ENCODE measurements at regions not wholly inside any gene's neighbourhood (a gene's known extent, or its start where the extent isn't known, plus 50 kb on each side); places are given as distances from the start of the nearest gene placed in this dataset.

DNA sequence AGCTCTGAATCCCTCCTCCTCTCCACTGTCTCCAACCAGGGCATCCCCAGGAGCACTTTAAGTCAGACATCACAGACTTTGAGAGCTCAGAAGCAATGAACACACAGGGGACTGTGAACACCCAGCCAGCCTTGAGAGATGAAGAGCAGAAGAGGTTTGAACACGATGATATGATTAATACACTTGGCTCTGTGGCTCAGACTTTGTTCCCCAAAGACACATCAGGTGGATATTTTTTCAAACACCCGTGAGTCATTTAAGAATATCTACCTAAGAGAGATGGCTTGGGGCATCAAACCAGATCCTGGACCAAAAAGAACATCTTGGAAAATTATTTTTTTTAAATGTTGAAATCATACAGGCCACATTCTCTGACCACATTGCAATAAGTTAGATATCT lies 134.9 kb upstream of the OTOS start:
- Mint-ChIP-seq H3K9me3 (peaks cover 11 to 13% of the 10 kb centered on the region in 2 donors), H3K36me3 (peaks cover 14 to 17% of the 10 kb centered on the region in 2 donors), H3K27ac (no peak overlapping the region)
- DNase-seq (ENCODE audit: low spot score in 2 of 2) (no peak), ATAC-seq (no peak)

DNA sequence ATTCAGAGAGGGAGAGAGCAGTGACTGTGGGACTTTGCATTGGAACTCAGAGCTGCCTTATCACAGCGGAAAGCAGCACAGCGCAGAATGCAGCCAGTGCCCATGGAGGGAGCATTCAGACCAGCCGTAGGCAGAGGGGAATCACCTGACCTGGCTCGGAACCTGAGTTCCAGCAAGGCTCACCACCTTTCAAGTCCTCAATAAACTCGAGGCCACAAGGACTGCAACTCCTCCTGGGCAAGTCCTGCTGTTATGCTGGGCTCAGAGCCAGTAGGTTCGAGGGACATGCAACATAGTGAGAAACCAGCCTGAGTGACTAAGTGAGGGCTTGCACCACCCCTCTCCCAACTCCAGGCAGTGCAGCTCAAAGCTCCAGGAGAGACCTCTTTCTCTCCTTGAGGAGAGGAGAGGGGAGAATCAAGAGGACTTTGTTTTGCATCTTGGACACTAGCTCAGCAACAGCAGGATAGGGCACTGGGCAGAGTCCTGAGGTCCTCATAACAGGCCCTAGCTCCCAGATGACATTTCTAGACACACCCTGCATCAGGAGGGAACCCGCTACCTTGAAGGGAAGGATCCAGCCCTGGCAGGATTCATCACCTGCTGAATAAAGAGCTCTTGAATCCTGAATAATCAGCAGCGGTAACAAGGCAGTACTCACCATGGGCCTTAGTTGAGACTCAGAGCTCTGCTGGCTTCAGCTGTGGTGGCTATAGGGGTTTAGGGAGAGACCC lies 136.8 kb upstream of the OTOS start:
- DNase-seq (ENCODE audit: low spot score in 2 of 2) (no peak), ATAC-seq (no peak)
- Mint-ChIP-seq H3K27ac (no peak overlapping the region), H3K9me3 (peaks cover 6 to 12% of the 10 kb centered on the region in 2 donors), H3K36me3 (peaks cover 8 to 18% of the 10 kb centered on the region in 2 donors)

DNA sequence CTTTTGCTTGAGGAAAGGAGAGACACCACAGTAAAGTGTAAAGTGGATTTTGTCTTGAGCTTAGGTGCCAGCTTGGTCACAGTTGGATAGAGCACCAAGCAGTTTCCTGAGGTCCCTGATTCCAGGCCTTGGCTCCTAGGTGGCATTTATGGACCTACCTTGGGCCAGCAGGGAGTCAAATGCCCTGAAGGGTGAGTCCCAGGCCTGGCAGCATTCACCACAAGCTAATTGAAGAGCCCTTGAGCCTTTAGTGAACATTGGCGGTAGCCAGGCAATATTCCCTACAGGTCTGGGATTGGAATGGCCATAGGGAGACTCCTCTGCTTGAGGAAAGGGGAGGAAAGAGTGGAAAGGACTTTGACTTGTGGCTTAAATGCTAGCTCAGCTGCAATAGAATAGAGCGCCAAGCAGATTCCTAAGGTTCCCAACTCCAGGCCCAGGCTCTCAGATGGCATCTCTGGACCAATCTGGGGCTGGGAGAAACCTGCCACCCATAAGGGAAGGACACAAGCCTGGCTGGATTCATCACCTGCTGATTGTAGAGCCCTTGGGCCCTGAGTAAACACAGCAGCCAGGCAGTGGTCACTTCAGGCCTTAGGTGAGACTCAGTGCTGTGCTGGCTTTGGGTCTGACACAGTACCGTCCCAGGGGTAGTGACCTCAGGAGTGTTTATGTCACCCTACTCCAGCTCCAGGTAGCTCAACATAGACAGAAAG lies 137.5 kb upstream of the OTOS start:
- peaks cover 5 to 15% of the 10 kb centered on the region in 2 donors for H3K36me3 Mint-ChIP-seq
- H3K9me3 Mint-ChIP-seq = peaks cover 2 to 7% of the 10 kb centered on the region in 2 donors
- no peak for ATAC-seq
- H3K27ac Mint-ChIP-seq = no peak overlapping the region
- no peak for DNase-seq (ENCODE audit: low spot score in 2 of 2)

DNA sequence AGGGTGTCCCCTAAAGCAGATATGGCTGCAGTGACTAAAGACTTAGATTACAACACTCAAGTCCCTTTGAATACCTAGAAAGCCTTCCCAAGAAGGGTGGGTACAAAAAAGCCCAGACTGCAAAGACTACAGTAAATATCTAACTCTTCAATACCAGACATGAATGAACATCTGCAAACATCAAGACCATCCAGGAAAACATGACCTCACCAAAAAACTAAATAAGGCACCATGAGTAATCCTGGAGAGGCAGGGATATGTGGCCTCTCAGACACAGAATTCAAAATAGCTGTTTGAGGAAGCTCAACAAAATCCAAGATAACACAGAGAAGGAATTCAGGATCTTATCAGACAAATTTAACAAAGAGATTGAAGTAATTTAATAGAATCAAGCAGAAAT lies 138.2 kb upstream of the OTOS start:
- peaks cover 0 to 8% of the 10 kb centered on the region in 2 donors for H3K36me3 Mint-ChIP-seq
- DNase-seq (ENCODE audit: low spot score in 2 of 2) (no peak), ATAC-seq (no peak)
- H3K9me3 Mint-ChIP-seq = peaks cover 0 to 5% of the 10 kb centered on the region in 2 donors
- H3K27ac Mint-ChIP-seq = no peak overlapping the region

DNA sequence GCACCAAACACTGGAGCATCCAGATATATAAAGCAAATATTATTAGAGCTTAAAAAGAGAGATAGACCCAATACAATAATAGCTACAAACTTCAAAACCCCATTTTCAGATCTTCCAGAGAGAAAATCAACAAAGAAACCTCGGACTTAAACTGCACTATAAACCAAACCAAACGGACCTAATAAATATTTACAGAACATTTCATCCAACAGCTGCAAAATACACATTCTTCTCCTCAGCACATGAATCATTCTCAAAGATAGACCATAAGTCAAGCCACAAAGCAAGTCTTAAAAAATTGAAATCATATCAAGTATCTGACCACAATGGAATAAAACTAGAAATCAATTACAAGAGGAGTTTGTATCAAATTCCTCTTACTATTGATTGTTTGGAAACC lies 140.2 kb upstream of the OTOS start:
- no peak for DNase-seq (ENCODE audit: low spot score in 2 of 2)
- peaks cover 0 to 5% of the 10 kb centered on the region in 2 donors for H3K9me3 Mint-ChIP-seq
- H3K36me3 Mint-ChIP-seq = peaks cover 0 to 4% of the 10 kb centered on the region in 2 donors
- ATAC-seq = no peak
- H3K27ac Mint-ChIP-seq = no peak overlapping the region

DNA sequence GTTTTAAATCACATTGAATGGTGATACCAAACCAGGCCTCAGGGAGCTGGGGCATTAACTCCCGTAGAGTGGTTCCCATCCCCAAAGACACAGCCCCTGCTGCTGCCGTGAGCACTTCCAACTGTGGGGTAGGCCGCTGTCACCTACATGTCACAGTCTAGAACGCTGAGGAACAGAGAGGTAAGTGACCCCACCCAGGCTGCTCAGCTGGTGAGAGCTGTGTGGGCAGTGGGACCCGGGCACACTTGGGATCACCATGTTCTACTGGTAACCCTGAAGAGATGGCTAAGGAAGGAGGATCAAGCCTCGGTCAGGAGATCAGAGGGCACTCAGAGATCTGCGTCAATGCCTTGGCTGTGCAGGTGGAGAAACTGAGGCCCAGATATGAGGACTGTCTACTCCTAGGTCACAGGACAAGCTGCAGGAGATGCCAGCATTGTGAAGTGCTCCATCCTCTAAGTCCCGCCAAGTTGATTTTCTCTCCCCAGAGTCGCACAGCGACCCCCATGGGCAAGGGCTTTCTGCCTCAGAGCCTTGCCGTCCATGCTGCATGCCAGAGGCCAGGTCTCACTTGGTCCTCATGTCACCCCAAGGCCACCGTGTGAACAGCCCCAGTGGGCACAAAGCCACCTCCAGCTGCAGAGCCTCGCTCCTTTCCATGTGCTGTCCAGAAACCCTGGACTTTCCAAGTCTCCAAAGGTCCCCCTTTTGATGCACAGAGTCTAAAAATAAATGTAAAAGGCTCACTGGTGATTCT lies 144.2 kb upstream of the OTOS start:
- ATAC-seq = no peak
- peaks cover 0 to 4% of the 10 kb centered on the region in 2 donors for H3K36me3 Mint-ChIP-seq

DNA sequence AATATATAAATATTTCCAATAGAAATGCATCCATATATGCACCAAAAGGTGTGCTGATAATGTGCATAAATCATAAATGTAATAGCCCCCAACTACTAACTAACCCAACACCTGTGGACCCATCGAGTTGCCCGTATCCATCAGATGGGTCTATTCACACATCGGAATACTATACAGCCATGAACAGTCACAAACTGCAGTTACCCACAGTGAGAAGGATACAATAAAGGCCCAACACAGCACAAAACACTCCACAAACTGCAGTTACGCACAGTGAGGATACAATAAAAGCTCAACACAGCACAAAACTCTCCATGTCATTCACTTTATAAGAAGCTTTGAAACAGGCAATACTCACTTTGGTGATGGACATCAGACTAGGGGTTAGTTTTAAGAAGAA lies 145.3 kb upstream of the OTOS start:
- ATAC-seq (no peak), DNase-seq (ENCODE audit: low spot score in 2 of 2) (no peak)
- H3K27ac Mint-ChIP-seq = no peak overlapping the region
- peaks cover 0 to 4% of the 10 kb centered on the region in 2 donors for H3K36me3 Mint-ChIP-seq
- peaks cover 0 to 5% of the 10 kb centered on the region in 2 donors for H3K9me3 Mint-ChIP-seq

More for the DNA sequence above, 144.2 kb upstream of the OTOS start:
- Mint-ChIP-seq H3K9me3 (peaks cover 0 to 5% of the 10 kb centered on the region in 2 donors), H3K27ac (no peak overlapping the region)
- no peak for DNase-seq (ENCODE audit: low spot score in 2 of 2)

DNA sequence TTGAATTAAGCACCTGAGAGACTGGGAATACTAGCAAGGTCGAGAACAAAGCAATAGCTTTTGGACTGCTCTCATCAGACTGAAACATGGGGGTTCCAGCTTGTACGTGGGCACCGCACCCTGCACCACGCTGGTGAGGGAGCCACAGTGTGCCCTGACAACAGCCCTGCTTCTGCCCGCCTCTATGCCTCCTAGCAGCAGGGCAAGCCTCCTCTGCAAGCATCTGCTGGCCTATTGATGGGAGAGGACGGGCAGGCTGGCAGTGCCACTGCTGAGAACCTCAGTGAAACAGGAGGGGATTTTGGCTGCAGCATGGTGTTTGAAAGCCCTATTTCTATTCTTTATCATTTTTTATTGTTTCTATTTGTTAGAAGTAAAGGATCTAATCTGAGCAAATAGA lies 146.1 kb upstream of the OTOS start:
- no peaks in the 10 kb centered on the region for H3K36me3 Mint-ChIP-seq
- no peaks in the 10 kb centered on the region for H3K9me3 Mint-ChIP-seq
- peak in 1 of 2 donors; percentile 50 for DNase-seq (ENCODE audit: low spot score in 2 of 2)
- no peak for ATAC-seq
- no peak overlapping the region for H3K27ac Mint-ChIP-seq

DNA sequence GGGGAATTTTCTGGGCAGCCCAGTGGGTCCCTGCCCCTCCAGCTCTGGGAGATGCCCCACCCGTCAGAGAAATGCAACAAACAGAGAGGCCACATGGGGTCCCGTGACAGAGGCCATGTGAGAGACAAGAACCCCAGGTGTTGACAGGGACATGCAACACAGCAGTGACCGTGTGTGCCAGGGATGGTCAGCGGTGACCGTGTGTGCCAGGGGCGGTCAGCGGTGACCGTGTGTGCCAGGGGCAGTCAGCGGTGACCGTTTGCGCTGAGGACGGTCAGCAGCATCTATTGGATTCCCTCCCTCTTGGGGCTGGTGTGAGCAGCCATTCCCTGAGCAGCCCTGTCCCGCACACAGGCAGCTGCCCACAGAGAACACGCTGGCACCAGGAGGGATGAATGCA lies 146.6 kb upstream of the OTOS start:
- Mint-ChIP-seq H3K9me3 (no peaks in the 10 kb centered on the region), H3K27ac (no peak overlapping the region), H3K36me3 (no peaks in the 10 kb centered on the region)
- ATAC-seq (no peak), DNase-seq (ENCODE audit: low spot score in 2 of 2) (peak in 1 of 2 donors; percentile 46)

DNA sequence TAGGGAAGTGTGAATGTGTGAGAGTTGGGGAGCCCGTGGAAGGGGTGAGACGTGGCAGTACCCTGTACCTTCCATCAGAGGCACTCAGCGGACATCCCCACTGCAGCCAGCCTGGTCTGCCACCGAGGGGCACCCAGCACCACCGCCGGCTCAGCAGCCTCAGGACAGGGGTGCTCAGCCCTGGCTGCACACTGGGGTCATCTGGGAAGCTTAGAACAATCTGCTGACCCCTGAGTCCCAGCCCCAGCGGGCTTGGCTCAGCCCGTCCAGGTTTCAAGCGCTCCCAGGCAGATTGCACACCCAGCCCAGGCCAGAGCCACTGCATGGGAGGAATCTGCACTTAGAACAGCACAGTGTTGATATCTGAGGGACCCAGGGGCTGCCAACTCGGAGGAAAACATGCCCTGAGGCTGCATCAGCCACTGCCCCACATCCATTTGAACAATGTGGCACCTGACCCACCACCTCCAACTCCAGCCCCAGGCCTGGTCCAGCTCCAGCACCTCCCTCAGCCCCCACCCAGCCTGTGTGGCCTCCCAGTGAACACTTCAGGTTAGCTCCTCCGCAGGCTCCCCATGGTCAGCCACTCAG lies 147.1 kb upstream of the OTOS start:
- Mint-ChIP-seq H3K9me3 (no peaks in the 10 kb centered on the region), H3K36me3 (no peaks in the 10 kb centered on the region), H3K27ac (no peak overlapping the region)
- DNase-seq (ENCODE audit: low spot score in 2 of 2) = peak in 1 of 2 donors; percentile 48
- ATAC-seq = no peak

DNA sequence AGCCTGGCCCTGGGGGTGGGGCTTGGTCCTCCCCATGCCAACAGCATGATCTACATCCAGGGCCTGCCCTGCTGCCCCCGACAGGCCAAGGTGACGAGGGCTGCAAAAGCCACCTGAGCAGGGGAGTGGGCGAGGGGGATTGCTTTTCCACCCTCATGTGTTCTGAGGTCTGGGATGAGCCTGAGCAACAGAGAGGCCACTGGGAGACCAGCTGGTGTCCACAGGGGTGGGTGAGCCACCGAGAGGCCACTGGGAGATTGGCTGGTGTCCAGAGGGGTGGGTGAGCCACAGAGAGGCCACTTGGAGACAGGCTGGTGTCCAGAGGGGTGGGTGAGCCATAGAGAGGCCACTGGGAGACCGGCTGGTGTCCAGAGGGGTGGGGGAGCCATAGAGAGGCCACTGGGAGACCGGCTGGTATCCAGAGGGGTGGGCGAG lies 147.4 kb upstream of the GPC1 start:
- peak in 1 of 2 donors; percentile 18 for DNase-seq (ENCODE audit: low spot score in 2 of 2)
- Mint-ChIP-seq H3K36me3 (no peaks in the 10 kb centered on the region), H3K9me3 (no peaks in the 10 kb centered on the region), H3K27ac (no peak overlapping the region)
- no peak for ATAC-seq

DNA sequence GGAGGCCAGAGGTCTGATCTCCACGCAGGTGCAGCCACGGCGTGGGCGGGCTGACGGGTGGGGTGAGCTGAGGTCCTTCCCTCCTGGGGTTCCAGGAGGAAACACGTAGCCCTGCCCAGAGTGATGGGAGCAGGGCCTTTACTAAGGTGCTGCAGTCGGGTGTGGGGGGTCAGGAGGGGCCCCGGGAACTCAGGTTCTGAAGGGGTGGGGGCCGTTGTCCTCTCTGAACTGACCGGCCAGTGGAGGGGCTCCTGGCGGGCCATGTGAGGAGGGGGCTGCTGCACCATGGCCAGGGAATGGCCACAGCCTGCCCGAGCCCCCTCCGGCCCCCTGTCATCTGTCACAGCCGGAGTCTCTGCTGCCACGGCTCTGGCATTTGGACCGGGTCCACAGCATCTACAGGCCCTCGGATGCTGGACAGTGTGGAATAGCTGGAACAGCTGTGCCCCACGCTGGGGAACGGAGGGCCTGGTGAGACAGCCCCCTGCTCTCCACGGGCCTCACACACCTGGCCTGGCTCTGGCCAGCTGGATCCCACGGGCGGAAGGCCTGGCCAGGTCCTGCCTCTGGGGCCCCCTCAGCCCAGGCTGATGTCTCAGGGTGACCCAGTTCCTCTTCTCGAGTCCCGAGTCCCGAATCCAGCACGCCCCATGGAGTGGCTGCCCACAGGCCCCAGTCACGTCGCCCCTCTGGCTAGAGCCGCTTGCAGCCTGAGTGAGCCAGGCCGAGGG lies 145.6 kb upstream of the GPC1 start:
- Mint-ChIP-seq H3K36me3 (no peaks in the 10 kb centered on the region), H3K27ac (no peak overlapping the region), H3K9me3 (no peaks in the 10 kb centered on the region)
- ATAC-seq (no peak), DNase-seq (ENCODE audit: low spot score in 2 of 2) (peak in 1 of 2 donors; percentile 44)

DNA sequence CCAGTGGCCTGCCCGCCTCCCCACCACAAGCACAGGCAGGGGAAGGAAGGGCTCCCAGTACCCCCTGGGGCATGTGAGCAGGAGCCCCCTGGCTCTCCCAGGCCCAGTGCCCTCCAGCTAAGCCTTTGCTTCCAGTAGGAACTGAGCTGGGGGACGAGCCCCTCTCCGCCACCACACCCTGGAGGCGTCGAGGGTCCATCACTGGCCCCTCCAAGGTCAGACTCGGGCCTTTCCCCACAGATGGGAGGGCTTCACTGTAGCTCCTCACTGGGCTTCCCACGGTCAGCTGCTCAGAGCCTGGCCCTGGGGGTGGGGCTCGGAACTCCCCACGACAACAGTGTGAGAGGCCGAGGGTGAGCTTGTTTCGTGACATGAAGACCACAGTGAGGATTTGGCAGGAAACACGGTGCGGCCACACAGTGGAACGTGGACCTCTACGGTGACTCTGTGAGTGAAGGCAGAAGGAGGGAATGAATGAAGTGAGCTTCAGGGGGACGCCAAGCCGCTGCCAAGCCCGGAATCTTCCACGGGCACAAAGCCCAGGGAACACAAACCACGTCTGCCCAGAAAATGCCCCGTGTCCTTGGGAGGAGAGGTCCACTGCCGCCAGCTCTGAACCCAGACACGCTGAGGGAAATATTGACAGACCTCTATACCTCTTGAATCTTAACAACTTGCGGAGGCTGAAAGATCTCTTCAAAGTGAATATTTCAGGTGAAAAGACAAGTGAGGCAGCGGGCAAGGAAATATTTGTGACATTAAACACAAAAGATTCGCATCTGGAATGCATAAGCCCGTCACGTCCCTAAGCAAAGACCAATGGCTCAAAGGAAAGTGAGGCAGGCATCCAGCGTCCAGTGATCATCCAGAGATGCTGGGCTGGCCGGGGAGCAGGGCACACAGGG lies 144.8 kb upstream of the GPC1 start:
- Mint-ChIP-seq H3K27ac (no peak overlapping the region), H3K36me3 (no peaks in the 10 kb centered on the region), H3K9me3 (no peaks in the 10 kb centered on the region)
- ATAC-seq (no peak), DNase-seq (ENCODE audit: low spot score in 2 of 2) (peak in 1 of 2 donors; percentile 34)

DNA sequence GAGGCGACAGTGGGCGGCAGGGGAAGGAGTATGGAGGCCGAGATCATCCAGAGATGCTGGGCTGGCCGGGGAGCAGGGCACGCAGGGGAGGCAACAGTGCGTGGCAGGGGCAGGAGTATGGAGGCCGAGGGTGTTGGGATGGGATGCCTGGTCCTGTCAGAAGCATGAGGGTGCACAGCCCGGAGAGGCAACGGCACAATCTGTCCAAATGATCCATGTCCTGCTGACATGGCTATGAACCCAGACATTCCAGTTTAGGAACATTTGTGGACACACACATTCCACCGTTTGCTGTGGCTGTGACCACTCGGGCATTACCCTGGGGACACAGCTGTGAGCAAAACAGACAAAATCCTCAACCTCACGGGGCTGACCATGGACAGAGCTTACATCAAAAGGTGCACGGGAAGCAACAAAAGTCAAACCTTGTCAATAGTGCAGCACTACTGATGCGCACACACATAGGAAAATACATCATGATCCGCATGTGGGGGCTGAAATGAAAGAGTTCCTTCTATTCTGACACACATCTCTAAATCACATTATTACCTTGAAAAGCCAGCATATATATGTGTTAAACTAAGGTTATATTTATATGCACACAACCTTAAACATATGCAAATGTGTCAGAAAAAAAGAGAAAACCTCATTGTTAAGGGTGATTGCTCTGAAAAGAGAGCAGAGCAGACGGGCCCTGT lies 144.0 kb upstream of the GPC1 start:
- DNase-seq (ENCODE audit: low spot score in 2 of 2) (peak in 1 of 2 donors; percentile 25), ATAC-seq (no peak)
- no peaks in the 10 kb centered on the region for H3K9me3 Mint-ChIP-seq
- H3K27ac Mint-ChIP-seq = no peak overlapping the region
- no peaks in the 10 kb centered on the region for H3K36me3 Mint-ChIP-seq

DNA sequence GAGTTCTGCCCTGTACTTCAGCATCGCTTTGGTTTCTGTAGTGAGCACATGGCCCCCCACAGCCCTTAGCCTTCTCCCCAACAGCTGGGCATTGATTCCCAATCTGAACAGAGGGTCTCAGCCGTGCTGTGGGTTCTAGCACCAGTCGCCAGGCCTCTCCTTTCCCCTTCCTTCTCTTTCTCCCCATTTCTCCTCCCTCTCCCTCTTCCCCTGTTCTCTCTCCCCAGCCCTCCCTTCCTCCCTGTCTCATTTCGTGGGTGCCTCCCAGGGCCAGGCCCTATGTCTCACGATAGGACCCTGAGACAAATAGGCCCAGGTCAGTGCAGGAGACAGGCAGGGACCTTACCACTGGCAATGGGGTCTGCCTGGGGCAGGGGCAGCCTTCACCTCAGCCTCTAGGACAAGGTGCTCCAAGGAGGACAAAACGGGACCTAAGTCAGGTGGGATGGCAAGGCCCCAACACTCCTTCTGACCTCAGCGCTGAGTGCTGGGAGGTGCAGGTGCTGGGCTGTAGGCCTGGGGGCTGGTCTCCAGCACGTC lies 143.4 kb upstream of the GPC1 start:
- no peaks in the 10 kb centered on the region for H3K9me3 Mint-ChIP-seq
- no peak overlapping the region for H3K27ac Mint-ChIP-seq
- no peaks in the 10 kb centered on the region for H3K36me3 Mint-ChIP-seq
- DNase-seq (ENCODE audit: low spot score in 2 of 2) (peak in 1 of 2 donors; percentile 33), ATAC-seq (no peak)

All from activated naive CD4-positive, alpha-beta T cell treated with anti-CD3 and anti-CD28 coated beads, Interleukin-2, amount 50 U/mL, for 72 hours (primary cell).